GM12891 (cell line): ENCODE measurements at regions not wholly inside any gene's neighbourhood (a gene's known extent, or its start where the extent isn't known, plus 50 kb on each side); places are given as distances from the start of the nearest gene placed in this dataset.

Experiments used
- POLR2A ChIP-seq: IDR thresholded peaks from 2 replicates; pipeline ENCODE4 v1.6.1; 2011; ENCODE audit warnings: low read depth, low read length, control low read depth
- POLR2AphosphoS5 ChIP-seq: IDR thresholded peaks from 2 replicates; pipeline ENCODE4 v1.6.1; 2011; ENCODE audit warnings: low read depth, low read length, control low read depth
- POU2F2 ChIP-seq: IDR thresholded peaks from 2 replicates; pipeline ENCODE4 v1.6.1; 2011; ENCODE audit warnings: low read depth, mild to moderate bottlenecking, control low read depth, low read length, moderate library complexity
- SPI1 ChIP-seq: IDR thresholded peaks from 2 replicates; pipeline ENCODE4 v1.6.1; 2011; ENCODE audit warnings: low read depth, low read length, control low read depth
- TAF1 ChIP-seq: IDR thresholded peaks from 2 replicates; pipeline ENCODE4 v1.6.1; 2011; ENCODE audit warnings: low read depth, low read length, control low read depth

- no peak for TF ChIP-seq POLR2AphosphoS5
- no peak for TF ChIP-seq POLR2A
- no peak for TF ChIP-seq TAF1
- no peak for TF ChIP-seq SPI1
- no peak for TF ChIP-seq POU2F2
These were observed 694.6 kb downstream of the SUCLG1 start for GRCh38 chr2:83764447-83765005.
